ENCODE measurements at regions not wholly inside any gene's neighbourhood (a gene's known extent, or its start where the extent isn't known, plus 50 kb on each side); places are given as distances from the start of the nearest gene placed in this dataset.
"Not testable (repeated sequence)": the region's sequence is repeated elsewhere in the genome, so short reads cannot be mapped to it uniquely, and the experiment has no call there.

- POLR2A ChIA-PET; H3K27me3 ChIP-seq (ENCODE audit: control insufficient read depth in 1 of 2, insufficient read depth in 2 of 2, low read length in 2 of 2); FAIRE-seq; H3K4me1 ChIP-seq (ENCODE audit: insufficient read depth, low read length); H3K4me3 ChIP-seq (replicated peaks in 1 of 3; ENCODE audit: insufficient read depth in 1 of 3, low read depth in 2 of 3, low read length in 3 of 3); CTCF ChIA-PET (ENCODE audit: low intra/inter-chr PET ratio, low total read pairs); BruUV-seq (replicated peaks); H3K4me2 ChIP-seq (ENCODE audit: low read depth, low read length); H3K36me3 ChIP-seq (replicated peaks in 1 of 2; ENCODE audit: control insufficient read depth in 1 of 2, insufficient read depth in 2 of 2, low read length in 2 of 2); H3K79me2 ChIP-seq (ENCODE audit: insufficient read depth, low read length); H2AFZ ChIP-seq (ENCODE audit: low read length); H4K20me1 ChIP-seq (ENCODE audit: insufficient read depth, low read length); ATAC-seq; DNase-seq (ENCODE audit: low spot score); H3K9ac ChIP-seq (ENCODE audit: insufficient read depth, low read depth, low read length); H3K27ac ChIP-seq (ENCODE audit: extremely low read length, insufficient read depth, low read length): not testable (repeated sequence)
- intact Hi-C loops (cut with micrococcal nuclease; ENCODE audit: unreplicated experiment): loop anchor here (5.0 to 10.0 kb wide), 2 partner anchors 215 to 693 kb away; no protein-coding TSS in a partner anchor
- peaks cover 12% of the 10 kb centered on the region for H3K9me3 ChIP-seq (ENCODE audit: low read length)
- WGBS (ENCODE audit: low lambda C conversion rate): 58% methylated on average over 15 of the region's 22 CpGs
- in situ Hi-C loops (cut with HindIII; ENCODE audit: extremely low pct_ligation_motif_present, low pct_unique_long_range_greater_than_20kb): loop anchor here (25.0 kb wide), 1 partner anchor 650 kb away; no protein-coding TSS in a partner anchor
Observed at GRCh38 chr20:30287459-30287858, 970.0 kb upstream of the DEFB115 start.

GRCh38 chr20:30288346-30288745 is 969.1 kb upstream of the DEFB115 start:
- 53% methylated on average over 10 of the region's 10 CpGs for WGBS (ENCODE audit: low lambda C conversion rate)
- no peak overlapping the region for H3K4me2 ChIP-seq (ENCODE audit: low read depth, low read length)
- intact Hi-C loops (cut with micrococcal nuclease; ENCODE audit: unreplicated experiment): loop anchor here (5.0 to 10.0 kb wide), 2 partner anchors 214 to 694 kb away; no protein-coding TSS in a partner anchor
- BruUV-seq (replicated peaks): no TSS peak
- H3K9me3 ChIP-seq (ENCODE audit: low read length): peaks cover 12% of the 10 kb centered on the region
- H2AFZ ChIP-seq (ENCODE audit: low read length): no peak overlapping the region
- H3K36me3 ChIP-seq (replicated peaks in 1 of 2; ENCODE audit: control insufficient read depth in 1 of 2, insufficient read depth in 2 of 2, low read length in 2 of 2): no peaks in the 10 kb centered on the region
- H3K9ac ChIP-seq (ENCODE audit: insufficient read depth, low read depth, low read length): no peak overlapping the region
- DNase-seq (ENCODE audit: low spot score): no peak
- H4K20me1 ChIP-seq (ENCODE audit: insufficient read depth, low read length): no peaks in the 10 kb centered on the region
- no peak for FAIRE-seq
- no peak overlapping the region for H3K4me3 ChIP-seq (replicated peaks in 1 of 3; ENCODE audit: insufficient read depth in 1 of 3, low read depth in 2 of 3, low read length in 3 of 3)
- H3K27me3 ChIP-seq (ENCODE audit: control insufficient read depth in 1 of 2, insufficient read depth in 2 of 2, low read length in 2 of 2): no peaks in the 10 kb centered on the region
- CTCF ChIA-PET (ENCODE audit: low intra/inter-chr PET ratio, low total read pairs): no interaction called here
- H3K4me1 ChIP-seq (ENCODE audit: insufficient read depth, low read length): no peaks in the 10 kb centered on the region
- POLR2A ChIA-PET: no interaction called here
- H3K27ac ChIP-seq (ENCODE audit: extremely low read length, insufficient read depth, low read length): no peak overlapping the region
- H3K79me2 ChIP-seq (ENCODE audit: insufficient read depth, low read length): no peaks in the 10 kb centered on the region
- ATAC-seq: no peak
- in situ Hi-C loops (cut with HindIII; ENCODE audit: extremely low pct_ligation_motif_present, low pct_unique_long_range_greater_than_20kb): loop anchor here (25.0 kb wide), 1 partner anchor 651 kb away; no protein-coding TSS in a partner anchor
- TF ChIP-seq EHMT2 (IDR thresholded peaks at IDR 0.05; ENCODE audit: borderline replicate concordance, low read depth, low read length): no peak
- no peak for TF ChIP-seq ZNF224 (CRISPR knock-in tag; IDR thresholded peaks at IDR 0.05)
- no peak for TF ChIP-seq ZNF235 (CRISPR knock-in tag; IDR thresholded peaks at IDR 0.05; ENCODE audit: borderline replicate concordance)
- TF ChIP-seq ZSCAN31 (CRISPR knock-in tag; IDR thresholded peaks at IDR 0.05; ENCODE audit: low read depth): no peak
- no peak for TF ChIP-seq TFAP4 (IDR thresholded peaks at IDR 0.05; ENCODE audit: borderline replicate concordance, low read depth)
- no peak for TF ChIP-seq ZNF44 (CRISPR knock-in tag; IDR thresholded peaks at IDR 0.05)
- TF ChIP-seq PATZ1 (CRISPR knock-in tag; IDR thresholded peaks at IDR 0.05): no peak
- no peak for TF ChIP-seq GPN1 (CRISPR knock-in tag; IDR thresholded peaks at IDR 0.05; ENCODE audit: borderline replicate concordance)
- no peak for TF ChIP-seq KLF9 (CRISPR knock-in tag; IDR thresholded peaks at IDR 0.05; ENCODE audit: low read depth)
- TF ChIP-seq NFRKB (IDR thresholded peaks at IDR 0.05): no peak
- TF ChIP-seq ZBTB25 (CRISPR knock-in tag; IDR thresholded peaks at IDR 0.05): no peak
